ENCODE measurements at regions not wholly inside any gene's neighbourhood (a gene's known extent, or its start where the extent isn't known, plus 50 kb on each side); places are given as distances from the start of the nearest gene placed in this dataset.
"Not testable (repeated sequence)": the region's sequence is repeated elsewhere in the genome, so short reads cannot be mapped to it uniquely, and the experiment has no call there.

GRCh38 chr10:90034862-90035261 is 333.5 kb downstream of the KIF20B start:
- not testable (repeated sequence) for TF ChIP-seq CTCF (IDR thresholded peaks at IDR 0.05; ENCODE audit: low read depth, low read length, missing input control); JUND (IDR thresholded peaks at IDR 0.05); YY1 (IDR thresholded peaks at IDR 0.05); ZBTB33 (IDR thresholded peaks at IDR 0.05); TAF1 (conservative IDR thresholded peaks at IDR 0.05); RAD21 (IDR thresholded peaks at IDR 0.05); GABPA (IDR thresholded peaks at IDR 0.05 in 1 of 2, conservative IDR thresholded peaks at IDR 0.05 in 1 of 2); RXRA (IDR thresholded peaks at IDR 0.05); ATF3 (IDR thresholded peaks at IDR 0.05)
